SK-N-SH (cell line): ENCODE measurements at regions not wholly inside any gene's neighbourhood (a gene's known extent, or its start where the extent isn't known, plus 50 kb on each side); places are given as distances from the start of the nearest gene placed in this dataset.

Source experiments
- CTCF ChIA-PET: fragments of 300-600, 350-600 bp; formaldehyde crosslinking; extraction: SDS; loops from one replicate; lab custom pipeline; 2021; lab: Yijun Ruan, JAX
- POLR2A ChIA-PET: fragments of 350-600 bp; sonication (Branson Sonifier 250); formaldehyde crosslinking; extraction: SDS; loops from one replicate; lab custom pipeline; 2020; ENCODE audit warnings: antibody characterized with exemption, inconsistent platforms; lab: Yijun Ruan, JAX
- DNase-seq: peaks from one replicate; pipeline ENCODE4 v3.0.0; 2012
- H2AFZ ChIP-seq: fragments of 200-600 bp; sonication (generic); 2 replicates; pipeline ENCODE4 v1.8.1; 2016; ENCODE audit warnings: antibody characterized with exemption, mild to moderate bottlenecking, low read depth
- H3F3A ChIP-seq: fragments of 200-600 bp; sonication (generic); replicated peaks from 2 replicates; pipeline ENCODE3; 2016; ENCODE audit warnings: antibody characterized with exemption, mild to moderate bottlenecking; ENCODE audit not compliant: insufficient read depth
- H3K27ac ChIP-seq, 2 experiments: fragments of 200-500 bp in 1 of 2; fragments of 200-600 bp in 1 of 2; sonication (Bioruptor generic) in 1 of 2; sonication (generic), shearing (Covaris generic) in 1 of 2; 2 replicates each; pipeline versions ENCODE4 v1.5.1 to v1.6.1; 2014 to 2016; ENCODE audit warnings: low read depth in 2 of 2, inconsistent platforms in 1 of 2, low read length in 1 of 2, mild to moderate bottlenecking in 1 of 2, mixed read lengths in 1 of 2
- H3K27me3 ChIP-seq: fragments of 200-600 bp; sonication (generic), shearing (Covaris generic); 2 replicates; pipeline ENCODE4 v1.6.1; 2016; ENCODE audit warnings: mixed run types; ENCODE audit not compliant: insufficient read depth
- H3K36me3 ChIP-seq, 2 experiments: fragments of 200-500 bp in 1 of 2; fragments of 200-600 bp in 1 of 2; sonication (Bioruptor generic) in 1 of 2; sonication (generic) in 1 of 2; replicated peaks in 1 of 2; 2 replicates each; pipeline versions ENCODE3 to v1.5.1; 2014 to 2016; ENCODE audit warnings: low read length in 1 of 2, mild to moderate bottlenecking in 1 of 2; ENCODE audit not compliant: insufficient read depth in 2 of 2, control insufficient read depth in 1 of 2
- H3K4me1 ChIP-seq, 2 experiments: fragments of 200-500 bp in 1 of 2; fragments of 200-600 bp in 1 of 2; sonication (Bioruptor generic) in 1 of 2; sonication (generic), shearing (Covaris generic) in 1 of 2; 2 replicates each; pipeline versions ENCODE4 v1.5.1 to v1.6.1; 2014 to 2016; ENCODE audit warnings: low read depth in 1 of 2, low read length in 1 of 2, mixed run types in 1 of 2; ENCODE audit not compliant: insufficient read depth in 2 of 2, control insufficient read depth in 1 of 2
- H3K4me2 ChIP-seq: fragments of 200-600 bp; sonication (generic), shearing (Covaris generic); 2 replicates; pipeline ENCODE4 v1.6.1; 2017; ENCODE audit warnings: mixed run types
- H3K4me3 ChIP-seq, 2 experiments: fragments of 200-500 bp in 1 of 2; fragments of 200-600 bp in 1 of 2; sonication (Bioruptor generic) in 1 of 2; sonication (generic), shearing (Covaris generic) in 1 of 2; 2 replicates each; pipeline versions ENCODE4 v1.5.1 to v1.8.1; 2014 to 2016; ENCODE audit warnings: low read depth in 2 of 2, inconsistent platforms in 1 of 2, low read length in 1 of 2, mild to moderate bottlenecking in 1 of 2, mixed read lengths in 1 of 2, moderate library complexity in 1 of 2
- H3K79me2 ChIP-seq: fragments of 200-600 bp; sonication (generic); 2 replicates; pipeline ENCODE4 v1.8.1; 2017; ENCODE audit warnings: mild to moderate bottlenecking; ENCODE audit not compliant: insufficient read depth
- H3K9ac ChIP-seq: fragments of 200-600 bp; sonication (generic); 2 replicates; pipeline ENCODE4 v1.6.1; 2017; ENCODE audit warnings: mixed run types
- H3K9me2 ChIP-seq: fragments of 200-600 bp; sonication (generic); 2 replicates; pipeline ENCODE4 v1.6.1; 2017; ENCODE audit warnings: mixed run types
- H3K9me3 ChIP-seq: fragments of 200-600 bp; sonication (generic); 2 replicates; pipeline ENCODE4 v1.6.1; 2017; ENCODE audit warnings: mixed run types, mild to moderate bottlenecking, moderate library complexity
- H4K20me1 ChIP-seq: fragments of 200-600 bp; sonication (generic); 2 replicates; pipeline ENCODE4 v1.6.1; 2017; ENCODE audit warnings: mild to moderate bottlenecking, mixed run types; ENCODE audit not compliant: insufficient read depth
- ELF1 ChIP-seq: IDR thresholded peaks from 2 replicates; pipeline ENCODE4 v1.4.0; 2012
- EP300 ChIP-seq, 2 experiments: IDR thresholded peaks; 2 replicates each; pipeline versions ENCODE4 v1.4.0 to v1.6.1; 2012; ENCODE audit warnings: borderline replicate concordance in 1 of 2, low read depth in 1 of 2, low read length in 1 of 2
- FOSL2 ChIP-seq: IDR thresholded peaks from 2 replicates; pipeline ENCODE4 v1.4.0; 2012; ENCODE audit warnings: low read depth, mild to moderate bottlenecking, moderate library complexity, borderline replicate concordance
- FOXJ3 ChIP-seq: sonication (generic); formaldehyde crosslinking; IDR thresholded peaks from 2 replicates; pipeline ENCODE4 v1.5.1; 2020; ENCODE audit warnings: mild to moderate bottlenecking, missing genetic modification reagents
- GATA2 ChIP-seq: sonication (generic); formaldehyde crosslinking; IDR thresholded peaks from 2 replicates; pipeline ENCODE4 v1.5.0; 2020; ENCODE audit warnings: mild to moderate bottlenecking, missing genetic modification reagents
- JUND ChIP-seq: IDR thresholded peaks from 2 replicates; pipeline ENCODE4 v1.4.0; 2012
- MXI1 ChIP-seq: IDR thresholded peaks from 2 replicates; pipeline ENCODE4 v1.6.1; 2012; ENCODE audit warnings: mild to moderate bottlenecking, low read depth, low read length, improper control_type of control experiment
- NFIC ChIP-seq: IDR thresholded peaks from 2 replicates; pipeline ENCODE4 v1.4.0; 2012; ENCODE audit warnings: borderline replicate concordance
- NRF1 ChIP-seq: IDR thresholded peaks from 2 replicates; pipeline ENCODE4 v1.6.1; 2012; ENCODE audit warnings: low read depth, mild to moderate bottlenecking, low read length
- RAD21 ChIP-seq: IDR thresholded peaks from 2 replicates; pipeline ENCODE4 v1.6.1; 2012; ENCODE audit warnings: mild to moderate bottlenecking, low read length
- RCOR1 ChIP-seq: fragments of 150-350 bp; IDR thresholded peaks from 2 replicates; pipeline ENCODE4 v1.6.1; 2017; ENCODE audit warnings: antibody characterized with exemption, low read length
- RFX5 ChIP-seq: IDR thresholded peaks from 2 replicates; pipeline ENCODE4 v1.6.1; 2012; ENCODE audit warnings: mild to moderate bottlenecking, improper control_type of control experiment, low read length
- RXRA ChIP-seq: IDR thresholded peaks from 2 replicates; pipeline ENCODE4 v1.4.0; 2012; ENCODE audit warnings: low read depth, mild to moderate bottlenecking, borderline replicate concordance
- TCF12 ChIP-seq: IDR thresholded peaks from 2 replicates; pipeline ENCODE4 v1.4.0; 2012
- YY1 ChIP-seq: IDR thresholded peaks from 2 replicates; pipeline ENCODE4 v1.4.0; 2012; ENCODE audit warnings: low read depth, mild to moderate bottlenecking
- WGBS: methylation state at CpG from one replicate; pipeline ENCODE4 v1.1.6; 2017; ENCODE audit warnings: low lambda C conversion rate; 5-methylcytosine and 5-hydroxymethylcytosine counted together
- TF ChIP-seq, protein P1 (sequence below): IDR thresholded peaks from 2 replicates; pipeline ENCODE4 v1.4.0; 2012; ENCODE audit warnings: low read depth, borderline replicate concordance
- TF ChIP-seq, protein P2 (sequence below): IDR thresholded peaks from 2 replicates; pipeline ENCODE4; 2012
- TF ChIP-seq, protein P3 (sequence below): IDR thresholded peaks from 2 replicates; pipeline ENCODE4 v1.6.1; 2012; ENCODE audit warnings: mild to moderate bottlenecking, low read depth, low read length, moderate library complexity
- TF ChIP-seq, protein P4 (sequence below): fragments of 150-350 bp; IDR thresholded peaks from 2 replicates; pipeline ENCODE4 v1.6.1; 2016; ENCODE audit warnings: mild to moderate bottlenecking, low read depth, low read length
- TF ChIP-seq, protein P5 (sequence below): fragments of 150-350 bp; IDR thresholded peaks from 2 replicates; pipeline ENCODE4 v1.6.1; 2017; ENCODE audit warnings: antibody characterized with exemption, low read length, low read depth, borderline replicate concordance
- TF ChIP-seq, protein P6 (sequence below): IDR thresholded peaks from 2 replicates; pipeline ENCODE4 v1.4.0; 2012; ENCODE audit warnings: low read depth
- TF ChIP-seq, protein P7 (sequence below): fragments of 200-600 bp; sonication (generic); IDR thresholded peaks from 2 replicates; pipeline ENCODE4 v1.6.1; 2017; ENCODE audit warnings: antibody characterized with exemption, mild to moderate bottlenecking, moderate library complexity

DNA sequence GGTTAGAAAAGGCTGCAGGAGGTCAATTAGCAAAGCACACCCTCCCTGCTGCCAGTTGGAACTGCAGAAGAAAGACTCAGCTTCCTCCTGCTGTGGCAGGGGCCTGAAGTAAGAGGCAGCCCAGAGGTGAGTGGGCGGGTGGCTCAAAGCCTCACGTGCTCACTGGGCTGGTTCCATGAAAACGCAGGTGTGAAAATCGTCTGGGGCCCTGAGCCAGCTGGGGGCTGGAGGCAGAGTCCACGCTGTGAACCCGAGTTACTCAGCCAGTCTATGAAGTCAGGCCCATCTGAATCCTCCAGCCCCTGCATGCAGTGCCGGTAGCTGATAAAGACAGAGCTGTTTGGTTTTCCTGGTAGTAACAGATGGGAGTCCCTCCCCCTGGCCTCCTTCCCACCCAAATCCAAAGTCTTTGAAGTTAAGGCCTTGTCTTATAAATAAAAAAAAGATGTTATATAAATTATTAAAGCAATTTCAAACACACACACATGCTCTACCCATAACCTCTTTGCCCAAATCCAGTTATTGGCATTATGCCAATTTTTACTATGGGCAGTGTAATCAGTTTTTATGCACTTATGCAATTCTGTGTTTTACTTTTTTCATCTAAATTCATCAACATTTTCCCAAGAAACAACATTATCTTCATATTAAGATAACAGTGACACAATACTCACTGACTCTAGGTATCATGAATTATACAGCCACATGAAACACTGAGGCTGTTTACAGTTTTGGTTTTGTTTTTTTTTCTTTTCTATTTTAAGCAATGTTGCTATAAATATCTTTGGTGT lies 57.9 kb upstream of the PNMA1 start:
- DNase-seq, result peak; percentile 79
- Histone ChIP-seq H3K27ac (peak overlapping the region in 1 of 2 experiments; percentile 65; a peak in 2 of 4 replicates), H4K20me1 (peaks cover 50% of the 10 kb centered on the region), H3K79me2 (peaks cover 95% of the 10 kb centered on the region), H3K4me2 (no peak overlapping the region), H3K9ac (no peak overlapping the region), H3F3A (no peaks in the 10 kb centered on the region), H3K4me1 (peaks cover 21 to 22% of the 10 kb centered on the region in 2 experiments), H2AFZ (no peak overlapping the region), H3K9me3 (no peaks in the 10 kb centered on the region), H3K36me3 (no peaks in the 10 kb centered on the region), H3K9me2 (no peaks in the 10 kb centered on the region), H3K4me3 (no peak overlapping the region), H3K27me3 (no peaks in the 10 kb centered on the region)
- ChIA-PET POLR2A (interaction anchor here (0.5 to 1.0 kb wide), 3 partner anchors 12 to 477 kb away, joined by 3 to 4 read pairs (median 4); a partner anchor contains a TSS), CTCF (interaction anchor here (0.9 to 6.9 kb wide), 7 partner anchors 11 to 54 kb away, joined by 3 to 48 read pairs (median 5); a partner anchor contains a TSS)
- WGBS, result 45% methylated on average over 2 of the region's 7 CpGs
- TF ChIP-seq RCOR1 (no peak), YY1 (no peak), TCF12 (no peak), FOXJ3 (CRISPR knock-in tag) (no peak), FOSL2 (no peak), RFX5 (no peak), NRF1 (no peak), RAD21 (no peak), RXRA (no peak), EP300 (IDR thresholded peaks at IDR 0.05; ENCODE audit: borderline replicate concordance in 1 of 2, low read depth in 1 of 2, low read length in 1 of 2) (no peak), NFIC (peak; percentile 84), JUND (no peak), MXI1 (peak; percentile 29; the same call in 1 of the 2 replicates), GATA2 (CRISPR knock-in tag) (0 out of 2 replicates have a peak, but pooled peaks have one; percentile 5), ELF1 (no peak)
- TF ChIP-seq, protein P1, sequence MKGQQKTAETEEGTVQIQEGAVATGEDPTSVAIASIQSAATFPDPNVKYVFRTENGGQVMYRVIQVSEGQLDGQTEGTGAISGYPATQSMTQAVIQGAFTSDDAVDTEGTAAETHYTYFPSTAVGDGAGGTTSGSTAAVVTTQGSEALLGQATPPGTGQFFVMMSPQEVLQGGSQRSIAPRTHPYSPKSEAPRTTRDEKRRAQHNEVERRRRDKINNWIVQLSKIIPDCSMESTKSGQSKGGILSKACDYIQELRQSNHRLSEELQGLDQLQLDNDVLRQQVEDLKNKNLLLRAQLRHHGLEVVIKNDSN, result no peak
- TF ChIP-seq, protein P2, sequence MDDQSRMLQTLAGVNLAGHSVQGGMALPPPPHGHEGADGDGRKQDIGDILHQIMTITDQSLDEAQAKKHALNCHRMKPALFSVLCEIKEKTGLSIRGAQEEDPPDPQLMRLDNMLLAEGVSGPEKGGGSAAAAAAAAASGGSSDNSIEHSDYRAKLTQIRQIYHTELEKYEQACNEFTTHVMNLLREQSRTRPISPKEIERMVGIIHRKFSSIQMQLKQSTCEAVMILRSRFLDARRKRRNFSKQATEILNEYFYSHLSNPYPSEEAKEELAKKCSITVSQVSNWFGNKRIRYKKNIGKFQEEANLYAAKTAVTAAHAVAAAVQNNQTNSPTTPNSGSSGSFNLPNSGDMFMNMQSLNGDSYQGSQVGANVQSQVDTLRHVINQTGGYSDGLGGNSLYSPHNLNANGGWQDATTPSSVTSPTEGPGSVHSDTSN, result no peak
- TF ChIP-seq, protein P3, sequence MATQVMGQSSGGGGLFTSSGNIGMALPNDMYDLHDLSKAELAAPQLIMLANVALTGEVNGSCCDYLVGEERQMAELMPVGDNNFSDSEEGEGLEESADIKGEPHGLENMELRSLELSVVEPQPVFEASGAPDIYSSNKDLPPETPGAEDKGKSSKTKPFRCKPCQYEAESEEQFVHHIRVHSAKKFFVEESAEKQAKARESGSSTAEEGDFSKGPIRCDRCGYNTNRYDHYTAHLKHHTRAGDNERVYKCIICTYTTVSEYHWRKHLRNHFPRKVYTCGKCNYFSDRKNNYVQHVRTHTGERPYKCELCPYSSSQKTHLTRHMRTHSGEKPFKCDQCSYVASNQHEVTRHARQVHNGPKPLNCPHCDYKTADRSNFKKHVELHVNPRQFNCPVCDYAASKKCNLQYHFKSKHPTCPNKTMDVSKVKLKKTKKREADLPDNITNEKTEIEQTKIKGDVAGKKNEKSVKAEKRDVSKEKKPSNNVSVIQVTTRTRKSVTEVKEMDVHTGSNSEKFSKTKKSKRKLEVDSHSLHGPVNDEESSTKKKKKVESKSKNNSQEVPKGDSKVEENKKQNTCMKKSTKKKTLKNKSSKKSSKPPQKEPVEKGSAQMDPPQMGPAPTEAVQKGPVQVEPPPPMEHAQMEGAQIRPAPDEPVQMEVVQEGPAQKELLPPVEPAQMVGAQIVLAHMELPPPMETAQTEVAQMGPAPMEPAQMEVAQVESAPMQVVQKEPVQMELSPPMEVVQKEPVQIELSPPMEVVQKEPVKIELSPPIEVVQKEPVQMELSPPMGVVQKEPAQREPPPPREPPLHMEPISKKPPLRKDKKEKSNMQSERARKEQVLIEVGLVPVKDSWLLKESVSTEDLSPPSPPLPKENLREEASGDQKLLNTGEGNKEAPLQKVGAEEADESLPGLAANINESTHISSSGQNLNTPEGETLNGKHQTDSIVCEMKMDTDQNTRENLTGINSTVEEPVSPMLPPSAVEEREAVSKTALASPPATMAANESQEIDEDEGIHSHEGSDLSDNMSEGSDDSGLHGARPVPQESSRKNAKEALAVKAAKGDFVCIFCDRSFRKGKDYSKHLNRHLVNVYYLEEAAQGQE, result no peak
- TF ChIP-seq, protein P4, sequence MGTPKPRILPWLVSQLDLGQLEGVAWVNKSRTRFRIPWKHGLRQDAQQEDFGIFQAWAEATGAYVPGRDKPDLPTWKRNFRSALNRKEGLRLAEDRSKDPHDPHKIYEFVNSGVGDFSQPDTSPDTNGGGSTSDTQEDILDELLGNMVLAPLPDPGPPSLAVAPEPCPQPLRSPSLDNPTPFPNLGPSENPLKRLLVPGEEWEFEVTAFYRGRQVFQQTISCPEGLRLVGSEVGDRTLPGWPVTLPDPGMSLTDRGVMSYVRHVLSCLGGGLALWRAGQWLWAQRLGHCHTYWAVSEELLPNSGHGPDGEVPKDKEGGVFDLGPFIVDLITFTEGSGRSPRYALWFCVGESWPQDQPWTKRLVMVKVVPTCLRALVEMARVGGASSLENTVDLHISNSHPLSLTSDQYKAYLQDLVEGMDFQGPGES, result no peak
- TF ChIP-seq, protein P5, sequence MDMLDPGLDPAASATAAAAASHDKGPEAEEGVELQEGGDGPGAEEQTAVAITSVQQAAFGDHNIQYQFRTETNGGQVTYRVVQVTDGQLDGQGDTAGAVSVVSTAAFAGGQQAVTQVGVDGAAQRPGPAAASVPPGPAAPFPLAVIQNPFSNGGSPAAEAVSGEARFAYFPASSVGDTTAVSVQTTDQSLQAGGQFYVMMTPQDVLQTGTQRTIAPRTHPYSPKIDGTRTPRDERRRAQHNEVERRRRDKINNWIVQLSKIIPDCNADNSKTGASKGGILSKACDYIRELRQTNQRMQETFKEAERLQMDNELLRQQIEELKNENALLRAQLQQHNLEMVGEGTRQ, result 0 out of 2 replicates have a peak, but pooled peaks have one; percentile 13
- TF ChIP-seq, protein P6, sequence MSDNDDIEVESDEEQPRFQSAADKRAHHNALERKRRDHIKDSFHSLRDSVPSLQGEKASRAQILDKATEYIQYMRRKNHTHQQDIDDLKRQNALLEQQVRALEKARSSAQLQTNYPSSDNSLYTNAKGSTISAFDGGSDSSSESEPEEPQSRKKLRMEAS, result no peak
- TF ChIP-seq, protein P7, sequence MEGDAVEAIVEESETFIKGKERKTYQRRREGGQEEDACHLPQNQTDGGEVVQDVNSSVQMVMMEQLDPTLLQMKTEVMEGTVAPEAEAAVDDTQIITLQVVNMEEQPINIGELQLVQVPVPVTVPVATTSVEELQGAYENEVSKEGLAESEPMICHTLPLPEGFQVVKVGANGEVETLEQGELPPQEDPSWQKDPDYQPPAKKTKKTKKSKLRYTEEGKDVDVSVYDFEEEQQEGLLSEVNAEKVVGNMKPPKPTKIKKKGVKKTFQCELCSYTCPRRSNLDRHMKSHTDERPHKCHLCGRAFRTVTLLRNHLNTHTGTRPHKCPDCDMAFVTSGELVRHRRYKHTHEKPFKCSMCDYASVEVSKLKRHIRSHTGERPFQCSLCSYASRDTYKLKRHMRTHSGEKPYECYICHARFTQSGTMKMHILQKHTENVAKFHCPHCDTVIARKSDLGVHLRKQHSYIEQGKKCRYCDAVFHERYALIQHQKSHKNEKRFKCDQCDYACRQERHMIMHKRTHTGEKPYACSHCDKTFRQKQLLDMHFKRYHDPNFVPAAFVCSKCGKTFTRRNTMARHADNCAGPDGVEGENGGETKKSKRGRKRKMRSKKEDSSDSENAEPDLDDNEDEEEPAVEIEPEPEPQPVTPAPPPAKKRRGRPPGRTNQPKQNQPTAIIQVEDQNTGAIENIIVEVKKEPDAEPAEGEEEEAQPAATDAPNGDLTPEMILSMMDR, result no peak
